ENCODE measurements at regions not wholly inside any gene's neighbourhood (a gene's known extent, or its start where the extent isn't known, plus 50 kb on each side); places are given as distances from the start of the nearest gene placed in this dataset.

DNA sequence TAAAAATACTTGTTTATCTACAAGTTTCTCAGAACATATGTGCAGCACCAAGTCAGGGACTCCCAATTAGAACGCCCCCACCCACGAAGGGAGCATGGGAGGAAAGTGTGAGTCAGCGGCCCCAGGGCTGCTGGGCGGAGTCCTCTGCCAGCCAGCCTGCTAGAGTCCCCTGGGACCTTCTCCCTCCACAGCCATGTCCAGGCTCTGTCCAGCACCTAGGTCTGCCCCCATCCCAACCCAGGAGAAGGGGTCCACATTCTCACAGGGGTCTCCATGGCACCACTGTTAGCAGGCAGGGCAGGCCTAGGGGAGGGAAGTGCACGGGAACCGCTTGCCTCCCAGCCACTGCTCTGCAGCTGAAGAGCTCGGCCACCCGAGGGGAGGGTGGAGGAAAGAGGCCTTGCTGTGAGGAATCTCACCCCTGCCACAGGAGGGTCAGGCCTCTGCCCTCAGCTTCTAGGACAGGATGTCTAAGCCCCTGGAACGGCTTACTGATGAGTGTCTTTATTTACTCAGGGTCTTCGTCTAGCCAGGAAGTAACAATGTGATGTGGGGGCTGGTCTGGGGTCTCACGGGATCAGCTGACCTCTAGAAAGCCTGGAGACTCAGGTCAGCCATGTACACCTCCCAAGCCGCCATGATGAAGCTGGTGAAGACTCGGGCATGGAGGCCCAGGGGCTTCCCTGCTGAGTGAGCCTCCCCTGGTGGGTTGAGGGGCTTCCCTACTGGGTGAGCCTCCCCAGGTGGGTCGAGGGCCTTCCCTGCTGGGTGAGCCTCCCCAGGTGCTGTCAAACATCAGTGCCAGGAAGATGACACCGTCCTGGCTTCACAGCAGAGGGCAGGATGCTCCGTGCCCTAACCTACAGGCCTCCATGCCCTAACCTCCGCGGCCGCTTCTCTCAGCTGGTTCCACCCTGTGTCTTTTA, 190.3 kb downstream of the RBFOX3 start:
- DNase-seq (ENCODE audit: low read depth): peak; percentile 41

DNA sequence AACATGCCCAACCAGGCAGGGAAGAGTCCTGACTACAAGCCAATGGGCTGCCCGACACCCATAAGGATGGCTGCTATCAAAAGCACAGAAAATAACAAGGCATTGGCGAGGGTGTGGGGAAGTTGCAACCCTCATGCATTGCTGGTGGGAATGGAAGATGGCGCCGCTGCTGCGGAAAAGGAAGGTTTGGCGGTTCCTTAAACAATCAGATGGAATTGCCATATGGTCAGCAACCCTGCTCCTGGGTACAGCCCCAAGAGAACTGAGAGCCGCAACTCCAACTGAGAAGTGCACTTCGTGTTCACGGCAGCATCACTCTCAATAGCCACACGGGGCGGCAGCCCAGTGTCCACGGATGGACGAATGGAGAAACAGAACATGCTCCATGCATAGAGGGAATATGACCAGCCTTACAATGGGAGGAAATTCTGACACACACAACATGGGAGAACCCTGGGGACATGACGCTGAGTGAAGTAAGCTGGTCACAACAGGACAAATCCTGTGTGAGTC, 193.3 kb downstream of the RBFOX3 start:
- no peak for DNase-seq (ENCODE audit: low read depth)

- no peak for DNase-seq (ENCODE audit: low read depth)
Measured at GRCh38 chr17:79415909-79416308, 194.9 kb downstream of the RBFOX3 start.

- DNase-seq (ENCODE audit: low read depth): no peak
Measured at GRCh38 chr17:79415365-79415764, 195.5 kb downstream of the RBFOX3 start.

DNA sequence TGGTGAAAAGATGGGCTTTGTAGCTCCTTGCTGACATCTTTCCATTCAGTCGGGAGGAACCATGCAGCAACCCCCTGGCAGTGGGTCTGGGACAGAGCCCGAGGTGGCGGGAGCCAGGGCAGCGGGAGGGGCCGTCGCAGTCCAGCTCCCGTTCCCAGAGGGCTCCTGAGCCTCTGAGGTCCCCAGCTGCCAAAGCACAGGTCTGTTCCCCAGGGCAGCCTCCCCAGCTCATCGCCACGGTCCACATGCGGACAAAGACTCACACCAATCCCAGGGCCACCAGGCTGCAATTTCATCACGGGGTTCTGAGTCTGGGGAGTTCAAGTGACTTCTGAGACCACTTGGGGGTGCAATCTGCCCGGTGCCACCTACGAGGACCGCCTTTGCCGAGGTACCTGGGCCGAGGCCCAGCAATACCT, 196.0 kb downstream of the RBFOX3 start:
- DNase-seq (ENCODE audit: low read depth): no peak

GRCh38 chr17:79414063-79414792, 196.6 kb downstream of the RBFOX3 start:
- no peak for DNase-seq (ENCODE audit: low read depth)

GRCh38 chr17:79413611-79414010, 197.2 kb downstream of the RBFOX3 start:
- no peak for DNase-seq (ENCODE audit: low read depth)

DNA sequence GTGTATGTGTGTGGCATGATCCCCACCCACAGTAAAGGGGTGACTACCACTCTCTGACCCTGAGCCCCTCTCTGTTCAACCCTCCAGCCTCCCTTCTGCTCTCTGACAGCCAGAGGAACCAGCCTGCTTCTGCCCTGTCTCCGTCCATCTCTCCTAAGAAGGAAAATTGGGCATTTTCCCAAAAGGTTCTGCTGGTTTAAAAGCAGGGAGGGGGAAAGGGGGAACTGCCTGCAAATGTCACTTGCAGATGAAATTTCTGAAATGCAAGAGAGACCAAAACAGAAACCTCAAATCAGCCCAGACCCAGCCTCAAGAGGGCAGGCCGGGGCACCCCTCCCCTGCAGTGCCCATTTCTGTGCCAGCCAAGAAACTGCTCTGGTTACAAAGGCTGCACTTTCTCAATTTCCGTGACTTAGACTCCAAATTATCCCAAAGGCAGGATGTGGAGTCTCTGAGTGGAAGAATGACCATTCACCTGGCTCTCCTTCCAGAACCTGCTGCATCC, 197.9 kb downstream of the RBFOX3 start:
- DNase-seq (ENCODE audit: low read depth): no peak

- DNase-seq (ENCODE audit: low read depth): no peak
Measured at GRCh38 chr17:79412110-79412509, 198.7 kb downstream of the RBFOX3 start.

DNA sequence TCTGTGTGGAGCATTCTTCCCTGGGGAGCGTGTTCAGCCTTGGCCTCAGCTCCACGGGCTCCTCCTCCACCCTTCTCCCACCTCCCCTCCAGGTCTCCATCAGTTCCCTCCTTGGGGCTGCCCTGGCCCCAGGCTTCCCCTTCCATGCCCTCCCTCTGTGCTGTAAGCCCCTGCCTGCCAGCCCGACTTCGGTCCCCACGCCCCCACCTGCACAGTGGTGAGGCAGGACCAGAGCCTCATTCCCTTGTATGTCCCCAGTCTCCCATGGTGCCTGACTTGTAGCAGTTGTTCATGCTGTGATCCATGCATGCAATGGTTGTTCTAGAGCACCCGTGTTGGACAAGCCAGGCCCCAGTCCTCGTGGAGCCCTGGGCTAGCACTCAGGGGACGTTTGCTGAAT, 199.4 kb downstream of the RBFOX3 start:
- no peak for DNase-seq (ENCODE audit: low read depth)

DNA sequence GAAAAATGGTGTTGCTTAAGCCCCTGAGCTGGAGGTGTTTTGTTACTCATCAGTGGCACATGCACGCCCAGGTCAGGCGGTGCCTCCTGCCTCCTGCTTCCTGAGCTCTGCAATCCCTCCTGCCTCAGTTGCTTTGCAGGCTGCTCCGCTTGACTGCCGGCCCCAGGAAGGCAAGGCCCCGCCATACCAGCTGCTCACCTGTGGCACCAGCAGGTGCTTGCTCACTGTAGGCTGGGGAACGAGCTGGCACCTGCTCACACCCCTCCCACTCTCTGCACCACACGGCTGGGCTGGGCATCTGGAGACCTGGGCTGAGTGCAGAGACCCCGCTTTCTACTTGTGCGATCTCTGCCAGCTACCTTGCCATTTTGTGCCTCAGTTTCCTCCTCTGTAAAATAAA, 200.2 kb downstream of the RBFOX3 start:
- DNase-seq (ENCODE audit: low read depth): no peak

- no peak for DNase-seq (ENCODE audit: low read depth)
Measured at GRCh38 chr17:79408251-79408650, 202.6 kb downstream of the RBFOX3 start.

DNA sequence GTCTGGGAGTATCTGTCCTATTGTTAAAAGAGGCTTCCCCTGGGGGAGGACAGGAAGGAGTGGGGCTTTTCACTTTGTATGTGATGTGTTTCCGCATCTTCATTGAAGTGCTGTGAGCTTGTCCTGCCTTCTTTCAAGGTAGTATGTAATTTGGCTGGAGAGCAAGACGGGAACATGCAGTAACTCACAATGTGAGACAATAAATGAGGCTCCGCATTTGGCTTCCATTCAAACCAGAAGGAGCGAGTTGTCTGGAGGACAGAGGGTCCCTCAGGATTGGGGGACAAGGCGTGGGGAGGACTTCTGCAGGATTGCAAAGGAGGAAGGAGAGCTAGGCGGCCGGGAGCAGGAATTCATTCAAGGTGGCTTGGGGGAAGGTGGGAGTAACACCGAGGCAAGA, 203.5 kb downstream of the RBFOX3 start:
- no peak for DNase-seq (ENCODE audit: low read depth)

GRCh38 chr17:79406316-79406715, 204.5 kb downstream of the RBFOX3 start:
- no peak for DNase-seq (ENCODE audit: low read depth)

GRCh38 chr17:79405823-79406222, 205.0 kb downstream of the RBFOX3 start:
- no peak for DNase-seq (ENCODE audit: low read depth)

GRCh38 chr17:79404136-79404911, 206.5 kb downstream of the RBFOX3 start:
- no peak for DNase-seq (ENCODE audit: low read depth)

DNA sequence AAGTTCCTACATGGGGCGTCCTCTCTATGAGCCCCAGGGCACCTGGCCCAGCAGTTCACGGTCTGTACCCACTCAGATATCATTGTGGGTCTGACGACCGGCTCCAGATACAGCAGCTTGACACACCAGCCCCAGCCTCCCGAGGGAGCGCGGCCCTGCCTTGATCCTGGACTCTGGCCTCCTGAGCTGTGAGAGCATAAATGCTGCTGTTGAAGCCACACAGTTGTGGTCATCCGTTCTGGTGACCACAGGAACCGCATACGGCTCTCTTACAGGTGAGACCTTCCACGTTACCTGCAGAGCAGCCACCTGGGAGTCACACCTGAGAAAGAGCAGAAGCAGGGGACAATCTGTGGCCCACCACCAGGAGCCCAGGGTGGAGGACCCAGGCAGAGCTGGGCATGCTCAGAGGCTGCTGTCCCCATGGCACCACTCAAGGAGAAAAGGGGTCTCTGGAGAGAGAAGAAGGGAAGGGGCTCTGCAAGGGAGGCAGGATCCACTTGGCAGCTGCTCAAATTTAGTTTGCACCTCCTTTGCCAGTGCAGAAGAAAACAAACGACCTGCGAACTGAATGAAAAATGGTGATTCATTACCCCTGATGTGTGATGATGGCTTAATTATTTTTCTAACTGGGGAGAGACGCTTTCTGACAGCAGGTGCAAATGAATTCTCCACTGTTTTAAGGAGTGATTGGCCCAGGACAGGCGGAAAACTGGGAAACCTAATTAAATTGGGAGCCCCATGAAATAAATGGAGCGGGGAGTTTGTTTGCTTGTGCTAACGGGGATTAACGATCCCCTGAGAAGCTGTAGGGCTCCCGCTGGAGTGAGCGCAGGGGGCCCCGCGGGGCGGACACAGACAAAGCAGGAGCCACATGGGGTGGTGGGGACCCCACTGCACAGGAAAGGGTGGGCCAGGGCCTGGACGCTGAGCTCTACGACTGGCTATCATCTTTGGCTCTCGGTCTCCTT, 208.9 kb downstream of the RBFOX3 start:
- DNase-seq (ENCODE audit: low read depth): no peak

DNA sequence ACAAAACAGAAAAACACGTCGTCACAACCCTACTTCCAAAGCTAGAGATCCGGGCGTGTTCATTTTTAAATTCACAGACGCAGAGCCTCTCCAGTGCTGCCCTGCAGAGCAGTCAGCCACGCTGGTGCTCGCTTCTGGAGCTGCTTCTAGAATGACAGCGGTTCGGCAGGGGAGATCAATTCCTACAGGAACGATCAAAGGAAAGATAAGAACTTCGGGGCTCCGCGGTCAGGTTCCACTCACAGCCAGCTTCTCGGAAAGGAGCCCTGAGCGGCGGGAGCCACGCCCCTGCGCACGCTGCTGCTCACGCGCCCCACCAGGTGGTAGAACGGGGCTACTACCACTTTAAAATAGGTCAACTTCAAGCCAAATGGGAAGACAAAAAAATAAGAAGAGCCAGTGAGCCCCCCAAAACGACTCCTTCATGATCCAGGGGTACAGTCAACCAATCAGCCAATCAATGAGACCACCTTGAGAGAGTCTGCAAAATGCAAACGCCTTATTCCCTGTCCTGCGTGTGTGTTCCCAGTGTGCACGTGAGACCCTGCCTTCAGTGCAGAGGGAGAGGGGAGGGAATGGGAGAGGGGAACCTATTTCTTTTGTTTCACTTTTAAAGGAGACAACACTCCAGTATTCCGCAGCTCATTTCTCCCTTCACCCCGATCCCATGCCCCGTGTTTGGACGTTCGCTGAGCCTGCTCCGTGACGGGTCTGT, 209.7 kb downstream of the RBFOX3 start:
- DNase-seq (ENCODE audit: low read depth): peak; percentile 50

DNA sequence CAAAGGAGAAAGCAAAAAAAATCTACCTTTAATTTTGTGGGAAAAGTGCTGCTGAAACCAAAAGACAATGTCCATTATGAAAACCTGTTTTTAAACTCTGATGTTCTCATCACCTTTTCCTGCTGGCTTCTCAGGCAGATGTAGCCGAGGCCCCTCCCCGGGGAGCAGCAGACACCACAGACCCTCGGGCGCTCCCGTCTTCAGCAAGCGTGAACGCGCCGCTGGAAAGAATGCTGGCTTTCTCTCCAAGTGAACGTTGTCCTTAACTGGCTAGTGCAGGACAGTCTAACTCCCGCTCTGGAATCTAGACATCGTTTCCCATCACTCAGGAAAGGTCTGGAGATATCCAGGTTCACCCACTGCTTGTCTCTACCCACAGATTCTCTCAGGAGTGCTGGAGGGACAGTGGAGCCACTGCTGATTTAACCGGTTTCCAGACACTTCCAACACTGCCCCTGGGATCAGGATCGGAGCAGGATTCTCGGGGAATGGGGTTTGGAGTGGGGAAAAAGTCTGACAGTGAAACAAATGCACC, 211.2 kb downstream of the RBFOX3 start:
- no peak for DNase-seq (ENCODE audit: low read depth)

GRCh38 chr17:79398441-79398840, 212.4 kb downstream of the RBFOX3 start:
- no peak for DNase-seq (ENCODE audit: low read depth)

All from RPMI7951 (cell line).